Transverse colon (tissue), 3 donors: ENCODE measurements at regions not wholly inside any gene's neighbourhood (a gene's known extent, or its start where the extent isn't known, plus 50 kb on each side); places are given as distances from the start of the nearest gene placed in this dataset.

Experiments used
- CTCF ChIP-seq, 5 experiments: fragments of 200-600 bp in 3 of 5; fragments of 450-650 bp in 2 of 5; sonication (generic) in 3 of 5; IDR thresholded peaks; 1 replicate in 2 of 5; 2 replicates in 3 of 5; pipeline ENCODE4 v1.5.1; 2016 to 2017; ENCODE audit warnings: antibody characterized with exemption in 5 of 5, inconsistent platforms in 3 of 5, mild to moderate bottlenecking in 2 of 5, moderate library complexity in 1 of 5
- EP300 ChIP-seq: sonication (generic); formaldehyde crosslinking; IDR thresholded peaks from one replicate; pipeline ENCODE4 v1.6.1; 2017; ENCODE audit warnings: antibody characterized with exemption, low read depth
- POLR2A ChIP-seq: fragments of 450-650 bp; IDR thresholded peaks from one replicate; pipeline ENCODE4 v1.6.1; 2016; ENCODE audit warnings: antibody characterized with exemption, mild to moderate bottlenecking, moderate library complexity

DNA sequence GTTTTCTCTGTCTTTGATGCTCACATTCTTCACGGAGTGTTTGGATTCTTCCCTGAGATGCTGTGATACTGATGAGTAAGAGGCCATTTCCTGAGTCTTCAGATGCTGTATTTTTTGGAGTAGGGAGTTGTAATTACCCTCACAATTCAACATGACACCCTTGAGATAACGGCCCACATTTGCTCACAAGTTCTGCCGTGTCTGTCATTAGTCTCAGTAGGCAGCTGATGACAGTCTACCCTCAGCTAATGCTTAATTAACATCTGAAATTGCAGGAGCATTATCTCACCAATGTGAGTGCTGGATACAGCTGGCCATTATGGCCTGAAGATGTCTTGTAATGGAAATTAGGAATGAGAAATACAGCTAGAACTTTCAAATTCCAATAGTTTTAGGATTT, 307.1 kb upstream of the ADCY2 start:
- TF ChIP-seq POLR2A: no peak
- no peak for TF ChIP-seq CTCF (IDR thresholded peaks at IDR 0.05)
- TF ChIP-seq EP300: no peak
